ENCODE measurements at regions not wholly inside any gene's neighbourhood (a gene's known extent, or its start where the extent isn't known, plus 50 kb on each side); places are given as distances from the start of the nearest gene placed in this dataset.

DNA sequence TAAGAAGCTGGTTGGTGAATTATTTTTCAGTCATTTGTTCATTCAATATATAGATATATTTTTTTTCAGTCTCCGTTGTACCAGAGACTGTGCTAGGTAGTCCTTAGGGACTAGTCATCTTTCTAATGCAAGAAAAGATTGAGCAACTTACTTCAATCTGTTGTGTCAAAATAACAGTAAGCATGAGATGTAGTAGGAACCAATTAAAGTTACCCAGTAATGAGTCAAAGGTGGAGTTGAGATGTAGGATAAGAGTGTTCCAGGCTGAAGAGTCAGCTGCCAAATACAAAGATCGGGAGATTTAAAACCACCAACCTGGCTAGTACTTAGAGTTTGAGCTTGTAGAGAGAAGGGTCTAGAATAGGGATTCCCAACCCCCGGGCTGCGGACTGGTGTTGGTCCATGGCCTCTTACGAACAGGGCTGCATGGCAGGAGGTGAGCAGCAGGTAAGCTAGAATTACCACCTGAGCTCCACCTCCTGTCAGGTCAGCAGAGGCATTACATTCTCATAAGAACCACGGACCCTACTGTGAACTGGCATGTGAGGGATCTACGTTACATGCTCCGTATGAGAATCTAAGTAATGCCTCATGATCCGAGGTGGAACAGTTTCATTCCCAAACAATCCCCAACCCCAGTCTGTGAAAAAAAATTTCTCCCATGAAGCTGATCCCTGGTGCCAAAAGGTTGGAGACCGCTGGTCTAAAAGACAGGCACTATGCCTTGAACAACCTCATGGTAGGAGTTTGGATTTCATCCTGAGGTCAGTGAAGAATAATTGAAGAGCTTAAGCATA is 1241.5 kb upstream of the WWC1 start:
- Histone ChIP-seq H2AFZ (ENCODE audit: low read length) (no peak overlapping the region), H3K4me3 (replicated peaks in 1 of 3; ENCODE audit: insufficient read depth in 1 of 3, low read depth in 2 of 3, low read length in 3 of 3) (no peak overlapping the region), H3K4me2 (ENCODE audit: low read depth, low read length) (no peak overlapping the region), H3K9ac (ENCODE audit: insufficient read depth, low read depth, low read length) (no peak overlapping the region), H3K27ac (ENCODE audit: extremely low read length, insufficient read depth, low read length) (no peak overlapping the region), H3K4me1 (ENCODE audit: insufficient read depth, low read length) (no peaks in the 10 kb centered on the region), H4K20me1 (ENCODE audit: insufficient read depth, low read length) (no peaks in the 10 kb centered on the region), H3K9me3 (ENCODE audit: low read length) (no peaks in the 10 kb centered on the region), H3K27me3 (ENCODE audit: control insufficient read depth in 1 of 2, insufficient read depth in 2 of 2, low read length in 2 of 2) (no peaks in the 10 kb centered on the region; a peak in 1 of 5 replicates), H3K36me3 (replicated peaks in 1 of 2; ENCODE audit: control insufficient read depth in 1 of 2, insufficient read depth in 2 of 2, low read length in 2 of 2) (no peaks in the 10 kb centered on the region), H3K79me2 (ENCODE audit: insufficient read depth, low read length) (no peaks in the 10 kb centered on the region)
- DNase-seq (ENCODE audit: low spot score) (no peak), ATAC-seq (no peak), FAIRE-seq (no peak)
- TF ChIP-seq MTF1 (CRISPR knock-in tag; IDR thresholded peaks at IDR 0.05) (no peak), ZNF720 (CRISPR knock-in tag; IDR thresholded peaks at IDR 0.05) (no peak), RNF2 (conservative IDR thresholded peaks at IDR 0.05; ENCODE audit: low read depth) (no peak), ZNF17 (CRISPR knock-in tag; IDR thresholded peaks at IDR 0.05) (no peak), FOXA3 (CRISPR knock-in tag; IDR thresholded peaks at IDR 0.05) (no peak)
- TF ChIP-seq, protein P1, sequence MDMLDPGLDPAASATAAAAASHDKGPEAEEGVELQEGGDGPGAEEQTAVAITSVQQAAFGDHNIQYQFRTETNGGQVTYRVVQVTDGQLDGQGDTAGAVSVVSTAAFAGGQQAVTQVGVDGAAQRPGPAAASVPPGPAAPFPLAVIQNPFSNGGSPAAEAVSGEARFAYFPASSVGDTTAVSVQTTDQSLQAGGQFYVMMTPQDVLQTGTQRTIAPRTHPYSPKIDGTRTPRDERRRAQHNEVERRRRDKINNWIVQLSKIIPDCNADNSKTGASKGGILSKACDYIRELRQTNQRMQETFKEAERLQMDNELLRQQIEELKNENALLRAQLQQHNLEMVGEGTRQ (IDR thresholded peaks at IDR 0.05; ENCODE audit: low read depth, low read length) = no peak
- TF ChIP-seq, protein P1 (CRISPR knock-in tag; IDR thresholded peaks at IDR 0.05; ENCODE audit: borderline replicate concordance) = no peak
- intact Hi-C loops (cut with micrococcal nuclease; ENCODE audit: unreplicated experiment) = no loop called here
- WGBS (ENCODE audit: low lambda C conversion rate) = 65% methylated on average over 10 of the region's 10 CpGs
- CTCF ChIA-PET (ENCODE audit: low intra/inter-chr PET ratio, low total read pairs) = no interaction called here
- POLR2A ChIA-PET = no interaction called here
- in situ Hi-C loops (cut with HindIII; ENCODE audit: extremely low pct_ligation_motif_present, low pct_unique_long_range_greater_than_20kb) = no loop called here
- BruUV-seq (replicated peaks) = no TSS peak
